GM19324 (cell line): ENCODE measurements at regions not wholly inside any gene's neighbourhood (a gene's known extent, or its start where the extent isn't known, plus 50 kb on each side); places are given as distances from the start of the nearest gene placed in this dataset.

ENCODE experiments used
- ATAC-seq: cut with Tn5 transposase; IDR thresholded peaks from one replicate; pipeline ENCODE4 v1.9.1; 2021; ENCODE audit warnings: mild to moderate bottlenecking, moderate library complexity; ENCODE audit not compliant: unreplicated experiment, low FRiP score

DNA sequence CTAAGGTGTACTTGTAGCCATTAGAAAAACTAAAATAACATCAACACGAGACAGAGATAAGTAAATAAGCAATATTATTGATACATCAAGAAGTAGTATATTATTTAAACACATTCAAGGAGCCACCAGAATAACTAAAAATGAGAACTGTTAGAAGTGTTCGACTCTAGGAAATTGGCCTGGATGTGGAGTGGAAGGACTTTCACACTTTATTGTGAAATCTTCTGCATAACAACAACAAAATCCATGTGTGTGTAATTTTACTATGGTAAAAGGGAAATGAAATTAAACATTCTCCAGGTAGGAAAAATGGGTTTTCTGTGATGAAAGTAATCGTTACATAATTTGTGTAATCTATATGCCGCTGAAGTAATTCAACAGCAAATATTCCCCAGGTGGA lies 96.3 kb upstream of the RNF152 start:
- ATAC-seq: no peak

DNA sequence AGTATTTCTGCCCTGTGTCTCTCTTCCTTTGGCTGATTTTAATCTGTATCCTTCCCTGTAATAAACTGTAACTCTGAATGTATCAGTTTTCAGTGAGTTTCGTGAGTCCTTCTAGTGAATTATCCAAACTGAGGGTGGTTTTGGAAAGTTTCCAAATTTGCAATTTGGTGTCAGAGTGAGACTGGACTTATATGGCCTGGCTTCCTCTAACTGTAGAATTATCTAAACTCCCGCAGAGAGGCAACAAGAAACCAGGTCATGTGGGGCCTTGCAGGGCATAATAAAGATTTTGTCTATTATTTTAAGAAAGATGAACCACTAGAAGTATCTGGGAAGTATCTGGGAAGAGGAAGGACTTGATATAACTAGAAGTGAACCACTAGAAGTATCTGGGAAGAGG lies 95.3 kb upstream of the RNF152 start:
- ATAC-seq: no peak

DNA sequence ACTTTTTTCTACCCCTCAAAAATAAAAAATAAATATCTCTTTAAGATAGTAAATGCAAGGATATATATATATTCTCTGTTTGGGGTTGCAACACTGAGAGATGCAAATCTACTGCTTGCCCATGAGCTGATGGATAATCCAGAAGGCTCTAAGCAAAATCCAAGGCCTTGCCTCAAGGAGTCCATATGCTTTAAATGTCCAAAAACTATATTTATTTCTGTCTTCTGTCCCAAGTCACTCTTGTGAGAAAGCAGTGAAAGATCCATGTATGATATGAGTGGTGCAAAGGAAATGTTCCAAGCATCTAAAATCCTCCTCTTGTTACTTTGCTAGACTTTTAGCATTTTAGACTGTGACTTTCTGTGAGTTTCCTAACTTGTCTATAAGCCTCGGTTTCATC lies 92.9 kb upstream of the RNF152 start:
- ATAC-seq: no peak

GRCh38 chr18:61984349-61984748 lies 91.5 kb upstream of the RNF152 start:
- ATAC-seq: no peak

GRCh38 chr18:61982475-61982874 lies 89.7 kb upstream of the RNF152 start:
- ATAC-seq: no peak

DNA sequence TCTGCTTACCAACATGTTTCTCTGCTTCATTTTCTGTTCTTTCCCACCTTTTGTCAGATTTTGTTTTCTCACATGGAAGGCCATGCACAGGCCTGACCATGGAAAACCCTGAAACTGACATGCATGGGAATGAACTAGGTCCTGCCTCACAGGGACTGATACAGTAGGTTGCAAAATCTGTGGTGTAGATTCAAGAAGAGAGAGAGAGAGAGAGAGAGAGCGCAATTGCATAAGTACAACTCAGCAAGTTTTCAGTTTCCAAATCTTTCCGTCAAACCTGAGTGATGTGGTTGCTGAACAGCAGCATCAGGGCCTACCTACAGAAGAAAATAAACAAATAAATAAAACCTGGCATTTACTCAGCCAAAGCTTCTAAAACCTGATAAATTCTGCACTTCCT lies 87.5 kb upstream of the RNF152 start:
- no peak for ATAC-seq

- no peak for ATAC-seq
Measured at GRCh38 chr18:61975526-61976326, 82.9 kb upstream of the RNF152 start.

GRCh38 chr18:61973273-61974115 lies 80.7 kb upstream of the RNF152 start:
- no peak for ATAC-seq

DNA sequence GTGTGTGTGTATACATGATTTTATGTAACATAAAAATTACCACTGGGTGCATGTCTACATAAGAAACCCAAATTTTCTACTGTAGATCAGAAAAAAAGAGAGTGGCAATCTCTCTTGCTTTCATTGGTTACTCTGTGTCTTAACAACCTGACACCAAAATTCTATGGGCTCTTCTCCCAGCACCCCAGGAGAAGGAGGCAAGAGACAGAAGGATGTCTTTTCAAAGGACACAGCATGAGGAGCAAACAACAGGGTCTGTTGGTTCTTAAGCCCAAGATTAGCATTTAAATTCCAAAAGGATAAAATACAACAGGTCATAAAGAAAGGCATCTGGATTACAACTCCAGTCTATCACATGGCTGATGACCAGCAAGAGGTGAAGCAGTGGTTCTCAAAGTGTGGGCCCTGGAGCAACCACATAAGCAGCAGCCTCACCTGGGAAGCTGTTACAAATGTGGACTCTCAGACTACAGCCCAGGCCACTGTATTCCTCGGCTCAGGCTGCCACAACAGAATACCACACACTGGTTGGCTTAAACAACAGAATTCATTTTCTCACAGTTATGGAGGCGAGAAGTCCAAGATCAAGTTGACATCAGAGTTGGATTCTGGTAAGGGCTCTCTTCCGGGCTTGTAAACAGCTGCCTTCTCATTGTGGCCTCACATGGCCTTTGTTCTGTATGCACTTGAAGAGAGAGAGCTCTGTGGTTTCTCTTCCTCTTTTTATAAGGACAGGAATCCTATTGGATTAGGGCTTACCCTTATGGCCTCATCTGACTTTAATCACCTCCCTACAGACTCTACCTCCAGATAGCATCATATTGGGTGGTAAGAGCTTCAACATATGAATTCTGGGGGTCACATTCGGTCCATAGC lies 79.8 kb upstream of the RNF152 start:
- ATAC-seq: peak; percentile 95

DNA sequence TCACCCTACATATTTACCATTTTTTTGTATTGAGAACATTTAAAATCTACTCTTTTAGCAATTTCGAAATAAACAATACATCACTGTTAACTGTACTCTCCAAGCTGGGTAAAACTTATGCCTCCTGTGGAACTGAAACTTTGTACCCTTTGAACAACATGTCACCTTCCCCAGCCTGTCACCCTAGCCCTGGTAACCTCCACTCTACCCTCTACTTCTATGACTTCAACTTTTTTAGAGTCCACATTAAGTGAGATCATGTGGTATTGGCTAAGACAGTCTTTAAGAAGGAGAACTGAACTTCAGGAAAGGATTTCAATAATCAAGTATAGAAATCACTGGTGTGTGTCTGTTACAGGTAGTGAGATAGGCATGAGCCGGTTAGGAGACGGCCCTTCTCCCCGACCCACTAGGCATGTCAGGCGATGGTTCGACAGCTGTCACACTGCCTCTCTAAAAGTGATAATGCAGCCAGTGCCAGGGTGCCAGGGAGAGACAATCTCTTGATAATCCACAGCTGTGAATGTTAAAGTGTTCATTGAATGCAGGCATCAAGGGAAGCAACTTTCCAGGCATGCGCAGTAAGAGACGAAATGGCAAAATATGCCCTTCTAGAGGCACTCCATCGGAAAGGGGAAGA lies 74.6 kb upstream of the RNF152 start:
- ATAC-seq: no peak

GRCh38 chr18:61965311-61965710 lies 72.5 kb upstream of the RNF152 start:
- ATAC-seq: no peak

GRCh38 chr18:61964616-61965015 lies 71.8 kb upstream of the RNF152 start:
- ATAC-seq: no peak

- ATAC-seq: no peak
Measured at GRCh38 chr18:61963705-61964104, 70.9 kb upstream of the RNF152 start.

- no peak for ATAC-seq
Measured at GRCh38 chr18:61957801-61958516, 65.2 kb upstream of the RNF152 start.

DNA sequence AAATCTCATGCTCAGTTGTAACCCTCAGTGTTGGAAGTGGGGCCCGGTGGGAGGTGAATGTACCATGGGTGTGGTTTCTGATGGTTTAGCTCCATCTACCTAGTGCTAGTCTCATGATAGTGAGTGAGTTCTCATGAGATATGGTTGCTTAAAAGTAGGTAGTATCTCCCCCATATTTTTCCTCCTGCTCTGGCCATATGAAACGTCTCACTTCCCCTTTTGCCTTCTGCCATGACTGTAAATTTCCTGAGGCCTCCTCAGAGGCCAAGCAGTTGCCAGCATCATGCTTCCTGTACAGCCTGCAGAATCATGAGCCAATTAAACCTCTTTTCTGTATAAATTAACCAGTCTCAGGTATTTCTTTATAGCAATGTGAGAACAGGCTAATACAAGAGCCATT lies 62.8 kb upstream of the RNF152 start:
- no peak for ATAC-seq

- ATAC-seq: no peak
Measured at GRCh38 chr18:61954096-61954746, 61.4 kb upstream of the RNF152 start.

DNA sequence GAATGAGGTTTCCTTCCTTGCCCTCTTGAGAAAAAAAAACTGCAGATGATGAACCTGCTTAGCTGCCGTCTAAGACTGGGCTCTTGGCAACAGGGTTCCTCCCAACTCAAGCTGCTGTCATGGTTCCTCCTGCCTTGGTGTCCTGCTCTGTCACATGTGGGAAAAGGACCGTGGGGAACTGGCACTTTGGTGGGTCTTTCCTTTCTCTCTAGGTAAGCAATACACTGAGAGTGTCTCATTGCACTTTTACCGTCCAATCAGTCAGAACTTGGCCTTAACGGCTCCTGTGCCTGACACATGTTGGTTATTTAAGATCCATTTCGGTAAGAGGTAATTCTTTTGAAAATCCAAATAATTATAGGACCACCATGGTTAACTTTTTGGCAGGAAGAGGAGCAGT lies 60.8 kb upstream of the RNF152 start:
- no peak for ATAC-seq

DNA sequence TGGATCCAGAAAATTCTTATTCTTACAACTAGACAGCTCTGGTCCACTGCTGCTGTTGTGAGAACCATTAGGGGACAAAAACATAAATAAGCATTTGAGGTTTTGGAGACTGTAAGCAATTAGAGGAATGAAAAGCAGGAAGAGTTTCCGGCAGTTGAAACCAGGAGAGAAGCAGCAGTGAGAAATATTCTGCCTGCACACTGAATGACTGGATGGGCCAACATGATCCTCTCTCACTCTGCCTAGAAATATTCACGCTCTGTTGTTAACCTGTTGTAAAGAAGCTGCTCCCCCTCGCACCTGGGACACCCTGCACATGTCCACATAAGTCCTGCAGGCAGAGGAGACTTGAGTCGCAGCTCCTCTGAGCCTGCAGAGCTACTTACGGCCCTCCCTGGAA lies 60.4 kb upstream of the RNF152 start:
- ATAC-seq: no peak

DNA sequence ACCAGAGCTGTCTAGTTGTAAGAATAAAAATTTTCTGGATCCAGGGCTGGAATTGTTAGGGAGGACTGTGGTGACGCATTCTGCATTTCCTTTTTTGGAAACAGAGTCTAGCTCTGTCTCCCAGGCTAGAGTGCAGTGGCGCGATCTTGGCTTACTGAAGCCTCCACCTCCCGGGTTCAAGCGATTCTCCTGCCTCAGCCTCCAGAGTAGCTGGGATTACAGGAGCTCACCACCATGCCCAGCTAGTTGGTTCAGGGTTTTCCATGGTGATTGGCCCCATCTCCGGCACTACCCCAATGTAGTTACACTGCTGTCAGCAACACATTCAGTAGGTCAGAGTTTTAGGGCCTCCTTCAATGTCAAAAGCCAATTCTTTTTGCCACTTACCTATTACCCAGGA lies 58.6 kb upstream of the RNF152 start:
- no peak for ATAC-seq
